ENCODE measurements at regions not wholly inside any gene's neighbourhood (a gene's known extent, or its start where the extent isn't known, plus 50 kb on each side); places are given as distances from the start of the nearest gene placed in this dataset.

- no peaks in the 10 kb centered on the region for H3K36me3 Mint-ChIP-seq (ENCODE audit: low read depth, unreplicated experiment)
- H3K4me1 Mint-ChIP-seq (ENCODE audit: unreplicated experiment) = peaks cover 2% of the 10 kb centered on the region
- no peak overlapping the region for H3K27ac Mint-ChIP-seq (ENCODE audit: unreplicated experiment)
- H3K27me3 Mint-ChIP-seq (ENCODE audit: unreplicated experiment) = peaks cover 2% of the 10 kb centered on the region
- no peak for DNase-seq (ENCODE audit: low spot score)
- TF ChIP-seq CTCF (IDR thresholded peaks at IDR 0.05; ENCODE audit: unreplicated experiment) = no peak
- no peaks in the 10 kb centered on the region for H3K9me3 Mint-ChIP-seq (ENCODE audit: unreplicated experiment)
- H3K4me3 Mint-ChIP-seq (ENCODE audit: unreplicated experiment) = no peak overlapping the region
Measured at GRCh38 chr14:97916669-97917568, 1119.7 kb downstream of the VRK1 start.

- DNase-seq (ENCODE audit: low spot score) = no peak
- no peak overlapping the region for H3K27ac Mint-ChIP-seq (ENCODE audit: unreplicated experiment)
- H3K27me3 Mint-ChIP-seq (ENCODE audit: unreplicated experiment) = peaks cover 2% of the 10 kb centered on the region
- H3K9me3 Mint-ChIP-seq (ENCODE audit: unreplicated experiment) = no peaks in the 10 kb centered on the region
- TF ChIP-seq CTCF (IDR thresholded peaks at IDR 0.05; ENCODE audit: unreplicated experiment) = no peak
- H3K4me3 Mint-ChIP-seq (ENCODE audit: unreplicated experiment) = no peak overlapping the region
- no peaks in the 10 kb centered on the region for H3K4me1 Mint-ChIP-seq (ENCODE audit: unreplicated experiment)
- no peaks in the 10 kb centered on the region for H3K36me3 Mint-ChIP-seq (ENCODE audit: low read depth, unreplicated experiment)
Measured at GRCh38 chr14:97920201-97920600, 1123.0 kb downstream of the VRK1 start.

GRCh38 chr14:97921296-97921695 lies 1124.1 kb downstream of the VRK1 start:
- H3K27ac Mint-ChIP-seq (ENCODE audit: unreplicated experiment) = no peak overlapping the region
- H3K36me3 Mint-ChIP-seq (ENCODE audit: low read depth, unreplicated experiment) = no peaks in the 10 kb centered on the region
- no peak overlapping the region for H3K4me3 Mint-ChIP-seq (ENCODE audit: unreplicated experiment)
- TF ChIP-seq CTCF (IDR thresholded peaks at IDR 0.05; ENCODE audit: unreplicated experiment) = no peak
- no peaks in the 10 kb centered on the region for H3K27me3 Mint-ChIP-seq (ENCODE audit: unreplicated experiment)
- H3K9me3 Mint-ChIP-seq (ENCODE audit: unreplicated experiment) = no peaks in the 10 kb centered on the region
- H3K4me1 Mint-ChIP-seq (ENCODE audit: unreplicated experiment) = no peaks in the 10 kb centered on the region
- no peak for DNase-seq (ENCODE audit: low spot score)

GRCh38 chr14:97924922-97925613 lies 1127.9 kb downstream of the VRK1 start:
- Mint-ChIP-seq H3K36me3 (ENCODE audit: low read depth, unreplicated experiment) (no peaks in the 10 kb centered on the region), H3K4me3 (ENCODE audit: unreplicated experiment) (no peak overlapping the region), H3K27me3 (ENCODE audit: unreplicated experiment) (peaks cover 1% of the 10 kb centered on the region), H3K27ac (ENCODE audit: unreplicated experiment) (no peak overlapping the region), H3K9me3 (ENCODE audit: unreplicated experiment) (no peaks in the 10 kb centered on the region), H3K4me1 (ENCODE audit: unreplicated experiment) (no peaks in the 10 kb centered on the region)
- no peak for DNase-seq (ENCODE audit: low spot score)
- no peak for TF ChIP-seq CTCF (IDR thresholded peaks at IDR 0.05; ENCODE audit: unreplicated experiment)

GRCh38 chr14:97930166-97930565 lies 1133.0 kb downstream of the VRK1 start:
- no peak overlapping the region for H3K4me3 Mint-ChIP-seq (ENCODE audit: unreplicated experiment)
- H3K36me3 Mint-ChIP-seq (ENCODE audit: low read depth, unreplicated experiment) = no peaks in the 10 kb centered on the region
- H3K9me3 Mint-ChIP-seq (ENCODE audit: unreplicated experiment) = no peaks in the 10 kb centered on the region
- peaks cover 1% of the 10 kb centered on the region for H3K27me3 Mint-ChIP-seq (ENCODE audit: unreplicated experiment)
- DNase-seq (ENCODE audit: low spot score) = no peak
- no peak overlapping the region for H3K27ac Mint-ChIP-seq (ENCODE audit: unreplicated experiment)
- H3K4me1 Mint-ChIP-seq (ENCODE audit: unreplicated experiment) = no peaks in the 10 kb centered on the region
- no peak for TF ChIP-seq CTCF (IDR thresholded peaks at IDR 0.05; ENCODE audit: unreplicated experiment)
